NCI-H446 treated with DMSO at 0.1 percent for 48 hours (cell line): ENCODE measurements at regions not wholly inside any gene's neighbourhood (a gene's known extent, or its start where the extent isn't known, plus 50 kb on each side); places are given as distances from the start of the nearest gene placed in this dataset.
"Not testable (repeated sequence)": the region's sequence is repeated elsewhere in the genome, so short reads cannot be mapped to it uniquely, and the experiment has no call there.

ENCODE experiments used
- DNase-seq: peaks from one replicate; lab custom pipeline; 2025; lab: John Stamatoyannopoulos, UW

GRCh38 chr4:122973465-122973864 is 51.1 kb upstream of the NUDT6 start:
- no peak for DNase-seq

DNA sequence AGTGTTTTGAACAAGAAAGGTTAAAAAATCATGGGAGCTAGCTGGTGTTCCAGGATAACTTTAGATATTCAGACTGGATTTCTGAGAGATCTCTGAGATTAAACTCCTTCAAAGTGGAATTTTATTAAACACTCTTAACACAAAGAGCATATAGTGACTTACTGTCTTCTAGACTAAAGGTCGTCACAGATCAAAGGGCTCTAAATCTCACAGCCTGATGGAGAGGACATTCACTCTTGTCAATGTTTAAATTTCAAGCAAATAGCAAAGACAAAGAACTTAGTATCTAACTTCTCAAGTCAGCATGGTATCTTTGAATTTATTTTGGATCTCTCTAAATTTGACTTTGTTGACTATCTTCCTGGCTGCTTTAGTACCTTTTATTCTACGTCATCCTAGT is 53.7 kb upstream of the NUDT6 start:
- DNase-seq: no peak

DNA sequence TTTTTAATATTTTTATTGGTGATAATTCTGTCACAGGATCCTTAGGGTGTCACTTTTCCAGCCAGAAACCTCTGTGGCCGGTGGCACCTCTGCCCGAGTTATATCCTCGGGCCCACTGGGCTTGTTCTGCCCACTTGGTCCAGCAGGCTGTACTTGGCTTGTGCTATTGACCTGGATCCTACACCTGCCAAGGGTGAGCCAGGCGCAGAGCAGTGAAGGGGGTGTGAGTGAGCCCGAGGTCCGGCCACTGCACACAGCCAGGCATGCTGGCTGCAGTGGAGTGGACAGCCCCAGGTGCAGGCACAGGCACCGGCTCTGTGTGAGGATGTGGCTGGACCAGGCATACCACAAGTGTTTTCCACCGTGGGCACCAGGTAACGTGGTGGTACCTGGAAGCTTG is 54.7 kb upstream of the NUDT6 start:
- no peak for DNase-seq

- DNase-seq: no peak
Measured at GRCh38 chr4:122978109-122978508, 55.7 kb upstream of the NUDT6 start.

- DNase-seq: no peak
Measured at GRCh38 chr4:122978789-122979188, 56.4 kb upstream of the NUDT6 start.

DNA sequence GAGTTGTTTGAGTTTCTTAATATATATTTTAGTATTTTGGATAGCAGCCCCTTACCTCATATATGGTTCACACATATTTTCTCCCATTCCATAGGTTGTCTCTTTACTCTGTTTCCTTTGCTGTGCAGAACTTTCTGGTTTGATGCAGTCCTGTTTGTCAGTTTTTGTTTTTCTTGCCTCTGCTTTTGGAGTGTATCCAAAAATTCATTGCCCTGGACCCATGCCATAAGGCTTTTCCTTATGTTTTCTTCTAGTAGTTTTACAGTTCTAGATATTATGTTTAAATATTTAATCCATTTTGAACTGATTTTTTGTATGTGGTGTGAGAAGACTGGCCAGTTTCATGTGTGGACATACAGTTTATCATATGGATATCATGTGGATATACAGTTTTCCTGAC is 58.5 kb upstream of the NUDT6 start:
- no peak for DNase-seq

DNA sequence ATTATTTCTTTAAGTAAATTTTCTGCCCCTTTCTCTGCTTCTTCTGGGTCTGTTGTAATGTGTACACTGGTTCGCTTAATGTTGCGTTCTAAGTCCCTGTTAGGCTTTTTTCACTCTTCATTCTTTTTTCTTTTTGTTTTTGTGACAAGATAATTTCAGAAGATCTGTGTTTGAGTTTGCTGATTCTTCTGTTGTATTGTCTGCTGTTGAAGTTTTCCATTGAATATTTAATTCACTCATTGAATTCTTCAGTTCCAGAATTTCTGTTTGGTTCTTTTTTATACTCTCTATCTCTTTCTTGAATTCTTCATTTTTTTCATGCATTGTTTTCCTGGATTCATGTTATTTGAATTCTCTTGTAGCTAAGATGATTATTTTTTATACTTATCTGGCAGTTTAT is 66.3 kb upstream of the NUDT6 start:
- DNase-seq: no peak

GRCh38 chr4:122990891-122991290 is 68.5 kb upstream of the NUDT6 start:
- DNase-seq: no peak

DNA sequence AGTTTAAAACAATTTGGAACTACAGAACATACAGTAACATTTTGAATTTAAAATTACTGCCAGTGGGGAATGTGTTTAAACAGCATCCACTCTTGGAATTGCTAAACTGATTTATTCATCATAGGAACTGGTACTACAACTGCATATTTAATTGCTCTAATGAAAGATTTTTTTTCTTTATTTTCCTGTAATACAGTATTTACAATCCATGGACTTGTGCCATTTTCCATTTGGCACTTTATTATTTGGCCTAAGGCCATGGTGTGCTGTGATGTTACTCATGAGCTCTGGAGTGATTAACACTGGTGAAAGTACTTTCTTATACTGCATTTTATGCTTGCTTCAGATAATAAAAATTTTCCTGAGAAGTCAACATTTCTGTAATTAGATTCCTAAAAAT is 69.7 kb upstream of the NUDT6 start:
- peak; percentile 50 for DNase-seq

DNA sequence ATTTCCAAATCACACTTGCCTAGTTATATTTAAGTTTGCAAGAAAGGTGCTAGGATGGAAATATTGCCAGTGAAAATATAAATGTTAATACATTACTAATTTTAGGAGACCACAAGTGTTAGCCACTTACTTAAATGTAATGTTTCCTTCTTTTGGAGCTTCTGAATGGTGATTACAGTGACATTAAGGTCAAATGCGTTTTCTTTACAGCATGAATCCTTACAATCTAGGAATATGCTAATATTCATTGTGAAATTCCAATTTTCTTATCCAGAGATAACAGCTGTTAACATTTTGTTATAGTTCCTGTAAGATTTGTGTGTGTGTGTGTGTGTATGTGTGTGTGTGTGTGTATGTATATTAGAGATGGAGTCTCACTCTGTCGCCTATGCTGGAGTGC is 70.2 kb upstream of the NUDT6 start:
- no peak for DNase-seq

GRCh38 chr4:122996350-122996749 is 74.0 kb upstream of the NUDT6 start:
- DNase-seq: no peak

- DNase-seq: no peak
Measured at GRCh38 chr4:122997463-122998101, 75.2 kb upstream of the NUDT6 start.

GRCh38 chr4:123004079-123004478 is 81.7 kb upstream of the NUDT6 start:
- DNase-seq: not testable (repeated sequence)

- DNase-seq: not testable (repeated sequence)
Measured at GRCh38 chr4:123005126-123005525, 82.7 kb upstream of the NUDT6 start.

DNA sequence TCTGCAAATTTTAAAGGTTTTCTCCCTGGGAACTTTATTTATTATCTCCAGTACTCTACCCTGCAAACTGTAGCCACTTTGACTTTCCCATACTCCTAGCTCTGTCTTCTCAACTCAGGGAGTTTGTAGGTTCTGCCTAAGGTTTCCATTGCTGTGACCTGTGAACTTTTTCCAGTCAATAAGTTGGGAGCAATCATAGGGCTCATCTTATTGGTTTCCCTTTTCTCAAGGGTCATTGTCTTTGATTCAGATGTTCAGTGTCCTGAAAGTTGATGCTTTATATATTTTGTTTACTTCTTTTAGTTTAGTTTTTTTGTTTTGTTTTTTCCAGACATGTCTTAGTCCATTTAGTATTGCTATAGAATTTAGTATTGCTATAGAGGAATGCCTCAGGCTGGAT is 85.3 kb upstream of the NUDT6 start:
- no peak for DNase-seq

DNA sequence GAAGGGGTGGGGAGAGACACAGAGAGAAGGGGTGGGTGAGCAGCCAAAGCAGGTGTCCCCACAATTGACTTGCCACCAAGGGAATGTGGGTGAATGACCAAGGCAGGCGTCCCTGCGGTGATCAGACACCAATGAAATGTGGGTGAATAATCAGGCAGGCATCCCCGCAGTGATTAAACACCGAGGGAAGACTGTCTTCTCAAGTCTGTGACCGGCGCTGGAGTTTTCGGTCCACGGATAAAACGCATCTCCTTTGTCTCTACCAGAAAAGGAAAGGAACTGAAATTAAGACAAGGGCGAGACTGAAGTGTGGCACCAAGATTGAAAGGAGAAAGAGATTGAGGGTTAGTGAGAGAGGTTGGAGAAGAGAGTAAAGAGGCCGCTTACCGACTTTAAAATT is 90.0 kb upstream of the NUDT6 start:
- not testable (repeated sequence) for DNase-seq

DNA sequence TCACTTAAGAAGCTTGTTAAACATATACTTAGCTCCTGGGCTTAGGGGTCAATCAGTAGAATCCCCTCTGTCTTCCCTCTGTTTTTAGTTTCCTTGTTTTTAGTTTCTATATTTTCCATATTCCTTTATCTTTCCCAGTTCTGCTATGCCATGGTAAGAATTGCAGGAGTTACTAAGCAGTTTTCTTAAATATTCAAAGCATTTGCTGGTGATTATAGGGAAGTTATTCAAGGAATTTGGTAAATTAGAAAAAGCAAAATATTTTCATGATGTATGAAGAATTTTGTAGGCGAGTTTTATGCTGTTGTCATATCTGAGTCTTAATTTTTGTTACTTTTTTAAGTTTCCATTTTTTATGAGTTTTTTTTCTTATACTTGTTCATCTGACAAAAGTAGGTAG is 91.6 kb upstream of the NUDT6 start:
- DNase-seq: no peak

DNA sequence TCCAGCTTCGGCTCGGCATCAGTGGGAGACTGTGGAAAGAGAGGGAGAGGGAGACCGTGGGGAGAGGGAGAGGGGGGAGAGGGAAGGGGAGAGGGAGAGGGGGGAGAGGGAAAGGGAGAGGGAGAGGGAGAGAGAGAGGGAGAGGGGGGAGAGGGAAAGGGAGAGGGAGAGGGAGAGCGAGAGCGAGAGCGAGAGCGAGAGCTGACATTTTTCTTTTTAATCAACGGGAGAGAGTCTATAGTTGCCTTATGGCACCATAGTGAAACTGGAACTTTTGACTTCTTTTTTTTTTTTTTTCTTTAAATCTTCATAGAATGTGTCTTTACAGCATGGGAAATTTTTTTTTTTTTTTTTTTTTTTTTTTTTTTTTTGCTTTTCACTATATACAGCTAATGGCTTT is 94.7 kb upstream of the NUDT6 start:
- no peak for DNase-seq

- no peak for DNase-seq
Measured at GRCh38 chr4:123017636-123018395, 95.4 kb upstream of the NUDT6 start.

DNA sequence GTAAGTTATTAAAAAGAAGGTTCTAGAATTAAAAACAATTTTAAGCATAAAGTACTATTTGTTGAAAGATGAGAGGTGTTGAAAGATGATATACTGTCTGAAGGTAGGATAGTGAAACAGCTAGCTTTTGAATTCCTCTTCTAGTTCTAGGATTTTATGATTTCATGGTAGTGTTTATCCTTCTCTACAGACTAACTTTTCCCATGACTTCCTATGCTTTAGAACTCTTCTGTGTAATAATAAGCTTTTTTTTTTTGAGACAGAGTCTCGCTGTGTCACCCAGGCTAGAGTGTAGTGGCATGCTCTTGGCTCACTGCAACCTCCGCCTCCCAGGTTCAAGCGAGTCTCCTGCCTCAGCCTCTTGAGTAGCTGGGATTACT is 96.0 kb upstream of the NUDT6 start:
- DNase-seq: no peak

- no peak for DNase-seq
Measured at GRCh38 chr4:123020285-123020684, 97.9 kb upstream of the NUDT6 start.

GRCh38 chr4:123023647-123024046 is 101.2 kb upstream of the NUDT6 start:
- DNase-seq: no peak

- DNase-seq: no peak
Measured at GRCh38 chr4:123024710-123025109, 102.3 kb upstream of the NUDT6 start.

GRCh38 chr4:123025398-123025797 is 103.0 kb upstream of the NUDT6 start:
- no peak for DNase-seq
